Mucosa of descending colon (tissue), 3 donors: ENCODE measurements at regions not wholly inside any gene's neighbourhood (a gene's known extent, or its start where the extent isn't known, plus 50 kb on each side); places are given as distances from the start of the nearest gene placed in this dataset.

ENCODE experiments used
- ATAC-seq: fragments of 200-7000 bp; cut with Tn5 transposase; one replicate; pipeline ENCODE4 v1.9.1; 2020; ENCODE audit warnings: mild to moderate bottlenecking, moderate library complexity
- DNase-seq, 3 donors: peaks; one replicate each; pipeline ENCODE4 v3.0.0-alpha.2; 2020
- H3K36me3 ChIP-seq: fragments of 200-600 bp; one replicate; pipeline ENCODE4 v1.8.0; 2021; ENCODE audit warnings: low read depth, mild to moderate bottlenecking
- H3K4me1 ChIP-seq: fragments of 200-600 bp; one replicate; pipeline ENCODE4 v1.8.0; 2021; ENCODE audit warnings: low read depth, mild to moderate bottlenecking
- H3K4me3 ChIP-seq: fragments of 200-600 bp; one replicate; pipeline ENCODE4 v1.8.0; 2021; ENCODE audit warnings: mild to moderate bottlenecking
- H3K9me3 ChIP-seq: fragments of 200-600 bp; one replicate; pipeline ENCODE4 v1.8.0; 2021; ENCODE audit warnings: mild to moderate bottlenecking
- intact Hi-C, 2 donors: fragments of 100-400 bp; cut with DNase I in 1 of 2; cut with micrococcal nuclease in 1 of 2; formaldehyde crosslinking; loops; one replicate each; pipeline versions ENCODE4 v1.11.0 to v1.11.1; 2022; cut with DNase I, micrococcal nuclease
- TF ChIP-seq, protein P1 (sequence below): fragments of 200-600 bp; IDR thresholded peaks from one replicate; pipeline ENCODE4 v1.8.0; 2022; ENCODE audit warnings: antibody characterized with exemption, mild to moderate bottlenecking
- donor health status: DM: no; HTN: no; CAD: no; lungs with moderate emphysema.
- donor health status: DM: no; HTN: no; CAD: no.
- donor health status: DM: no; HTN: yes; CAD: no.

DNA sequence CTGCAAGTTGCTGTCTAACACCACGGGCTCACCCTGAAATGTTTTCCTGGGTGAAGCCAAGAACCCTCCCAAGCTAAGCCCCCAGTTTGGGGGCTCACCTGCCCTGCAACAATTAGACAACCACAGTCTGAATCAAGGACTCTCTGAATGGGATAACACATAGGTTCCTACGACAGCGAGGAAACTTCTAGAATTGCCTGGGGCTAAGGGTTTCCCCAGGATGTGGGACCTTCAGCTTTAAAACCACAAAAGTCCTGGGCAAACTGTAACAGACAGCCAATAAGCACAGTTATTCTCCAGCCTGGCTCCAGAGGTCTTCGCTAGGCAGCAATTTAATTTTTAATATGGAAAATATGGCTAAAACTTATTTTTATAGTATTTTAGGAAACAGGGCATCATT, 162.6 kb downstream of the PRKX start:
- intact Hi-C loops: no loop called here
- ATAC-seq: no peak
- no peak overlapping the region for H3K4me3 ChIP-seq
- no peaks in the 10 kb centered on the region for H3K36me3 ChIP-seq
- H3K9me3 ChIP-seq: no peaks in the 10 kb centered on the region
- TF ChIP-seq, protein P1, sequence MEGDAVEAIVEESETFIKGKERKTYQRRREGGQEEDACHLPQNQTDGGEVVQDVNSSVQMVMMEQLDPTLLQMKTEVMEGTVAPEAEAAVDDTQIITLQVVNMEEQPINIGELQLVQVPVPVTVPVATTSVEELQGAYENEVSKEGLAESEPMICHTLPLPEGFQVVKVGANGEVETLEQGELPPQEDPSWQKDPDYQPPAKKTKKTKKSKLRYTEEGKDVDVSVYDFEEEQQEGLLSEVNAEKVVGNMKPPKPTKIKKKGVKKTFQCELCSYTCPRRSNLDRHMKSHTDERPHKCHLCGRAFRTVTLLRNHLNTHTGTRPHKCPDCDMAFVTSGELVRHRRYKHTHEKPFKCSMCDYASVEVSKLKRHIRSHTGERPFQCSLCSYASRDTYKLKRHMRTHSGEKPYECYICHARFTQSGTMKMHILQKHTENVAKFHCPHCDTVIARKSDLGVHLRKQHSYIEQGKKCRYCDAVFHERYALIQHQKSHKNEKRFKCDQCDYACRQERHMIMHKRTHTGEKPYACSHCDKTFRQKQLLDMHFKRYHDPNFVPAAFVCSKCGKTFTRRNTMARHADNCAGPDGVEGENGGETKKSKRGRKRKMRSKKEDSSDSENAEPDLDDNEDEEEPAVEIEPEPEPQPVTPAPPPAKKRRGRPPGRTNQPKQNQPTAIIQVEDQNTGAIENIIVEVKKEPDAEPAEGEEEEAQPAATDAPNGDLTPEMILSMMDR: no peak
- no peak for DNase-seq
- H3K4me1 ChIP-seq: no peaks in the 10 kb centered on the region

DNA sequence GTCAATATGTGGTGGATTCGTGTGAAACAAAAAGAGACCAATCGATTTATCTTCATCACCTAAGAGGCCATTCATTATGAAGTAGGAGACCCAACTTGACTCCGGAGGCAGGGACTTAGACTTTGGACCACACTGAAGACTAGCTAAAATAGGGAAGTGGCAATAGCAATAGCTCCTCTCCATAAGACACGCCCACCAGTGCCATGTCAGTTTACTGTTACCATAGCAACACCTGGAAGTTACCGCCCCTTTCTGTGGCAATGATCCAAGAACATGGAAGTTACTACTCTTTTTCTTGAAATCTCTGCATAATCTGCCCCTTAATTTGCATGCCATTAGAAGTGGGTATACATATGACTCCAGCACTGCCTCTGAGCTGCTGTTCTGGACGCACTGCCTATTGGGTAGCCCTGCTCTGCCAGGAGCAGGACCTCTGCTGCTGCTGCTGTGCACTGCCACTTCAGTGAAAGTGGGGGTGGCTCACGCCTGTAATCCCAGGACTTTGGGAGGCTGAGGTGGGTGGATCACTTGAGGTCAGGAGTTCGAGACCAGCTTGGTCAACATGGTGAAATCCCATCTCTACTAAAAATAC, 163.2 kb downstream of the PRKX start:
- TF ChIP-seq, protein P1: no peak
- ATAC-seq: peak; percentile 64
- H3K9me3 ChIP-seq: no peaks in the 10 kb centered on the region
- H3K4me3 ChIP-seq: no peak overlapping the region
- H3K36me3 ChIP-seq: no peaks in the 10 kb centered on the region
- no peaks in the 10 kb centered on the region for H3K4me1 ChIP-seq
- intact Hi-C loops: no loop called here
- DNase-seq: peak in 1 of 3 donors; percentile 4

DNA sequence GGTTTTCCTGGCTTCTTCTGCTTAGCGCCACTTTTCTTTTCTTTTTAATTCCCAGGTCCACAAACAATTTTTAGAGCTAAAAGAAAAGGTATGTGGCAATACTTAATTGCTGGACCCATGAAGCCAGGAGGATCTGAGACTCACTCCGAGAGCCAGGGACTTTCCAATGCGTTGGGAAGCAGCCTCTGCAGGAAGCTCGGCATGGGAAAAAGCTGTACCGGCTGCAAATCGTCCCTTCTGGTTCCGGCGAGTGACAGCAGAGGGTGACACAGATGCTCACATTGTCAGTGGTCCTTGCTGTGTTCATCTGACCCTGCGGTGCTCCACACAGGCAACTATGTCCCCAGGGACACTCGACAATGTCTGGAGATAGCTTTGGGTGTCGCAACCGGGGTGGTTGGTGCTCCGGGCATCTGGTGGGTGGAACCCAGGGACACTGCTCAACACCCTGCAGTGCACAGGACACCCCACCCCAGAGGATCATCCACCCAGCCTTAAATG, 164.0 kb downstream of the PRKX start:
- DNase-seq (peak in 1 of 3 donors; percentile 1), ATAC-seq (peak; percentile 28)
- Histone ChIP-seq H3K36me3 (no peaks in the 10 kb centered on the region), H3K4me1 (no peaks in the 10 kb centered on the region), H3K4me3 (no peak overlapping the region), H3K9me3 (no peaks in the 10 kb centered on the region)
- TF ChIP-seq, protein P1: no peak
- intact Hi-C loops: no loop called here

DNA sequence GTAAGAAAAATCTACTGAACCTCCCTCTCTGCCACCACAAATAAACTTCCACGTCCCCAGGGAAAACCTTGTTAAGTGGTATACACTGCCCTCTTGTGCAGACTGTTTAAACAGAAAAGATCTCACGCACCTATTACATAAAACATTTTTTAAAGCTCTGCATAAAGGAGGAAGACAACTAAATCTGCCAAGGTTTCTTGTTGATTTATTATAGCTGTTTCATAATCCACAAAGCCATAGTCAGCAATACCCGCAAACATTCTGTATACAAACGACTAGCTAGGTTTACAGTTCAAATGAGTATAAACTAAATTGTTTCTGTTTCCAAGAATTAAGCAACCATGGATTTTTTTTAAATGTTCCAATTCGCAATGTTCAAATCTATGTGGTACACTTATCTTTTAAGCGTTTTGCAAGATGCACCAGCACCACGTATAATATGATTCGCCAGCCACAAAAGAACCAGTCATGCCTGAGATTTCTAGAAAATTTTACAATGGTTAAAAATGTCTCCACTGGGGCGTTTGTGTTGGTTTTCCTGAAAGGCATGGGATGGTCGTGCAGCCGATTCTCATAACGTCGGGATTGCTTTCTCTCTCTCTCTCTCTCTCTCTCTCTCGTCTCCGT, 164.6 kb downstream of the PRKX start:
- Histone ChIP-seq H3K4me1 (no peaks in the 10 kb centered on the region), H3K9me3 (no peaks in the 10 kb centered on the region), H3K36me3 (no peaks in the 10 kb centered on the region), H3K4me3 (no peak overlapping the region)
- DNase-seq: peak in 1 of 3 donors; percentile 1
- intact Hi-C loops: no loop called here
- TF ChIP-seq, protein P1: no peak
- peak; percentile 42 for ATAC-seq

DNA sequence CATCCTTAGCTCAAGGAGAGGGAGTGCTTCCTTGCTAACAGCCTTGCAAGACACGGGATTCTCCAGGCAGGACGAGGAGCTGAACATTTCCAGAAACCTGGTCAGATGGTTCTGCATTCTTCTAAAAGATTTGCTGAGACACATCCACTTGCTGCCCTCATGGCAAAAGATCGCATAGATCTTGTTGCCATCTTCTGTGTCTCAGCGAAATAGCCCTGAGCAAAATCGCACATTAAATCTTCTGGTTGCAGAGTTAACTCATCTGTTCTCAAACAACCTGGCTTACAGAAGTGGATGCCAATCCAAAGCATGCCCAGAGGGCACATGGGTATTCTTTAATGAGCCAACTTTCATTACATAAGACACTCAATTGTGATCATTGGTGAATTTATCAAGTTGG, 167.5 kb downstream of the PRKX start:
- no peak for DNase-seq
- TF ChIP-seq, protein P1: no peak
- intact Hi-C loops: no loop called here
- Histone ChIP-seq H3K36me3 (no peaks in the 10 kb centered on the region), H3K4me1 (no peaks in the 10 kb centered on the region), H3K4me3 (no peak overlapping the region), H3K9me3 (no peaks in the 10 kb centered on the region)
- ATAC-seq: no peak
